ENCODE measurements at regions not wholly inside any gene's neighbourhood (a gene's known extent, or its start where the extent isn't known, plus 50 kb on each side); places are given as distances from the start of the nearest gene placed in this dataset.

DNA sequence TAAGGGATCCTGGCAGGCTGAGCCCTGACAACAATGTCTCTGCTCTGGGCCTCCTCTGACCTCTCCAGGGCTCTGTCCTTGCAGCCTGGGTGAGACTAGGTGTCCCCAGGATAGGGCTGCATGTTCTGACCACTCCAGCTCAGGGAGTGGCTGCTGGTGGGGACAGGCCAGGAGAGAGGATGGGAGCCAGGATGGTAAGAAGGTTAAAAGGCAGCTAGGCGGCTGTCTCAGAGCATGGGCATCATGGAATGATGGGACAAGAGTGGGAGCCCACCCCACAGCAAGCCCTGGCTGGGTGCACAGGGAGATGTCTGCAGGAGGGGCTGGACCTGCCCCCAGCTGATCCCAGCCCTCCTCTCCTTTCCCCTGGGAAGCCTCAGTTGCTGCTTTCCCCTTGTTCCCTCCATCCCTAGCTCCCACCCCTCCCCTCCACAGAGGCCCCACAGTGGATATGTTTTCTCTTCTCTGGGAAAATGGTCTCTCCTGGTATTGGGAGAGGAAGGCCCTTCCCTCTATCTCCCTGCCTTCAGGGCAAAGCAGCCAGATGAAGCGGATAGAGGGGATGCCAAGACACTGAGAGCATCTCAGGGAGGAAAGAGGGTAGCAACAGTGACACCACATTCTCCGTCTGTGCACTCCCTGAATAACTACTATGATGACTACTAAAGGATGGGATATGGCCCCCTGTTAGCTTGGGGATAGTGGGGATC, 334.3 kb downstream of the DYSF start:
- H3K27me3 ChIP-seq (ENCODE audit: insufficient read depth, low read depth, low read length), result no peaks in the 10 kb centered on the region
- H3F3A ChIP-seq (ENCODE audit: insufficient read depth, low read length, poor library complexity, severe bottlenecking), result no peaks in the 10 kb centered on the region
- H3K79me2 ChIP-seq (replicated peaks; ENCODE audit: insufficient read depth, low read length), result no peaks in the 10 kb centered on the region
- H3K4me3 ChIP-seq (ENCODE audit: low read length), result no peak overlapping the region
- H3K27ac ChIP-seq (ENCODE audit: low read length), result no peak overlapping the region
- H3K9me2 ChIP-seq (ENCODE audit: insufficient read depth, low read length), result no peaks in the 10 kb centered on the region
- H3K9ac ChIP-seq (ENCODE audit: low read length), result no peak overlapping the region
- H3K4me2 ChIP-seq (ENCODE audit: low read length), result no peak overlapping the region
- H3K9me3 ChIP-seq (ENCODE audit: low read length), result no peaks in the 10 kb centered on the region
- no peaks in the 10 kb centered on the region for H4K20me1 ChIP-seq (ENCODE audit: insufficient read depth)
- H2AFZ ChIP-seq (ENCODE audit: low read depth, low read length), result no peak overlapping the region
- TF ChIP-seq SMC3 (conservative IDR thresholded peaks at IDR 0.05; ENCODE audit: poor library complexity), result no peak
- TF ChIP-seq, protein P1, sequence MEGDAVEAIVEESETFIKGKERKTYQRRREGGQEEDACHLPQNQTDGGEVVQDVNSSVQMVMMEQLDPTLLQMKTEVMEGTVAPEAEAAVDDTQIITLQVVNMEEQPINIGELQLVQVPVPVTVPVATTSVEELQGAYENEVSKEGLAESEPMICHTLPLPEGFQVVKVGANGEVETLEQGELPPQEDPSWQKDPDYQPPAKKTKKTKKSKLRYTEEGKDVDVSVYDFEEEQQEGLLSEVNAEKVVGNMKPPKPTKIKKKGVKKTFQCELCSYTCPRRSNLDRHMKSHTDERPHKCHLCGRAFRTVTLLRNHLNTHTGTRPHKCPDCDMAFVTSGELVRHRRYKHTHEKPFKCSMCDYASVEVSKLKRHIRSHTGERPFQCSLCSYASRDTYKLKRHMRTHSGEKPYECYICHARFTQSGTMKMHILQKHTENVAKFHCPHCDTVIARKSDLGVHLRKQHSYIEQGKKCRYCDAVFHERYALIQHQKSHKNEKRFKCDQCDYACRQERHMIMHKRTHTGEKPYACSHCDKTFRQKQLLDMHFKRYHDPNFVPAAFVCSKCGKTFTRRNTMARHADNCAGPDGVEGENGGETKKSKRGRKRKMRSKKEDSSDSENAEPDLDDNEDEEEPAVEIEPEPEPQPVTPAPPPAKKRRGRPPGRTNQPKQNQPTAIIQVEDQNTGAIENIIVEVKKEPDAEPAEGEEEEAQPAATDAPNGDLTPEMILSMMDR (IDR thresholded peaks at IDR 0.05; ENCODE audit: poor library complexity, severe bottlenecking), result no peak
- TF ChIP-seq TAF1 (IDR thresholded peaks at IDR 0.05; ENCODE audit: low read depth), result no peak
- no peak for TF ChIP-seq EZH2 (IDR thresholded peaks at IDR 0.05; ENCODE audit: borderline replicate concordance, insufficient read depth, low read length, poor library complexity, severe bottlenecking)
- TF ChIP-seq, protein P2, sequence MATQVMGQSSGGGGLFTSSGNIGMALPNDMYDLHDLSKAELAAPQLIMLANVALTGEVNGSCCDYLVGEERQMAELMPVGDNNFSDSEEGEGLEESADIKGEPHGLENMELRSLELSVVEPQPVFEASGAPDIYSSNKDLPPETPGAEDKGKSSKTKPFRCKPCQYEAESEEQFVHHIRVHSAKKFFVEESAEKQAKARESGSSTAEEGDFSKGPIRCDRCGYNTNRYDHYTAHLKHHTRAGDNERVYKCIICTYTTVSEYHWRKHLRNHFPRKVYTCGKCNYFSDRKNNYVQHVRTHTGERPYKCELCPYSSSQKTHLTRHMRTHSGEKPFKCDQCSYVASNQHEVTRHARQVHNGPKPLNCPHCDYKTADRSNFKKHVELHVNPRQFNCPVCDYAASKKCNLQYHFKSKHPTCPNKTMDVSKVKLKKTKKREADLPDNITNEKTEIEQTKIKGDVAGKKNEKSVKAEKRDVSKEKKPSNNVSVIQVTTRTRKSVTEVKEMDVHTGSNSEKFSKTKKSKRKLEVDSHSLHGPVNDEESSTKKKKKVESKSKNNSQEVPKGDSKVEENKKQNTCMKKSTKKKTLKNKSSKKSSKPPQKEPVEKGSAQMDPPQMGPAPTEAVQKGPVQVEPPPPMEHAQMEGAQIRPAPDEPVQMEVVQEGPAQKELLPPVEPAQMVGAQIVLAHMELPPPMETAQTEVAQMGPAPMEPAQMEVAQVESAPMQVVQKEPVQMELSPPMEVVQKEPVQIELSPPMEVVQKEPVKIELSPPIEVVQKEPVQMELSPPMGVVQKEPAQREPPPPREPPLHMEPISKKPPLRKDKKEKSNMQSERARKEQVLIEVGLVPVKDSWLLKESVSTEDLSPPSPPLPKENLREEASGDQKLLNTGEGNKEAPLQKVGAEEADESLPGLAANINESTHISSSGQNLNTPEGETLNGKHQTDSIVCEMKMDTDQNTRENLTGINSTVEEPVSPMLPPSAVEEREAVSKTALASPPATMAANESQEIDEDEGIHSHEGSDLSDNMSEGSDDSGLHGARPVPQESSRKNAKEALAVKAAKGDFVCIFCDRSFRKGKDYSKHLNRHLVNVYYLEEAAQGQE (IDR thresholded peaks at IDR 0.05; ENCODE audit: borderline replicate concordance), result no peak
- TF ChIP-seq EP300 (conservative IDR thresholded peaks at IDR 0.05; ENCODE audit: poor library complexity, severe bottlenecking), result no peak
- TF ChIP-seq POLR2AphosphoS5 (IDR thresholded peaks at IDR 0.05), result no peak
- no peak for TF ChIP-seq MXI1 (conservative IDR thresholded peaks at IDR 0.05; ENCODE audit: poor library complexity, severe bottlenecking)
- TF ChIP-seq RAD21 (conservative IDR thresholded peaks at IDR 0.05), result no peak
- H3K36me3 ChIP-seq (ENCODE audit: insufficient read depth, low read length), result no peaks in the 10 kb centered on the region

DNA sequence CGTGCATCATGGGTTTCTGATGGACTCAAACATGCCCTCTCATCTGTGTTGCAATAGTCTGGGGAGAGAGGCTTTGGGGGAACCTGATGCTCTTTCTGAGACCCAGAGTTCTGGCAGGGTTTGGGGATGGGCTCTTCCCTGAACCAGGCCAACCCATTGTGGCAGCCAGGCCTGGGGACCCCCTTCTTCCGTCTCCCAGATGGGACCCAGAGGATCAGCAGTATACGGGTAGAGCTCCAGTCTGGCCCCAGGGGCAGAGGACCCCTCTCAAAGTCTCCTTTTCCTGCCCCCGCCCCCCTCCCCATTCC, 333.7 kb downstream of the DYSF start:
- Histone ChIP-seq H3K9me2 (ENCODE audit: insufficient read depth, low read length) (no peaks in the 10 kb centered on the region), H3K27me3 (ENCODE audit: insufficient read depth, low read depth, low read length) (no peaks in the 10 kb centered on the region), H3K4me3 (ENCODE audit: low read length) (no peak overlapping the region), H3K9me3 (ENCODE audit: low read length) (no peaks in the 10 kb centered on the region), H3K9ac (ENCODE audit: low read length) (no peak overlapping the region), H3K27ac (ENCODE audit: low read length) (no peak overlapping the region), H3K36me3 (ENCODE audit: insufficient read depth, low read length) (no peaks in the 10 kb centered on the region), H3K4me2 (ENCODE audit: low read length) (no peak overlapping the region), H4K20me1 (ENCODE audit: insufficient read depth) (no peaks in the 10 kb centered on the region), H2AFZ (ENCODE audit: low read depth, low read length) (no peak overlapping the region), H3F3A (ENCODE audit: insufficient read depth, low read length, poor library complexity, severe bottlenecking) (no peaks in the 10 kb centered on the region), H3K79me2 (replicated peaks; ENCODE audit: insufficient read depth, low read length) (no peaks in the 10 kb centered on the region)
- TF ChIP-seq RAD21 (conservative IDR thresholded peaks at IDR 0.05) (no peak), EP300 (conservative IDR thresholded peaks at IDR 0.05; ENCODE audit: poor library complexity, severe bottlenecking) (no peak), POLR2AphosphoS5 (IDR thresholded peaks at IDR 0.05) (no peak), TAF1 (IDR thresholded peaks at IDR 0.05; ENCODE audit: low read depth) (no peak), EZH2 (IDR thresholded peaks at IDR 0.05; ENCODE audit: borderline replicate concordance, insufficient read depth, low read length, poor library complexity, severe bottlenecking) (no peak), SMC3 (conservative IDR thresholded peaks at IDR 0.05; ENCODE audit: poor library complexity) (no peak), MXI1 (conservative IDR thresholded peaks at IDR 0.05; ENCODE audit: poor library complexity, severe bottlenecking) (no peak)
- TF ChIP-seq, protein P2 (IDR thresholded peaks at IDR 0.05; ENCODE audit: borderline replicate concordance), result no peak
- TF ChIP-seq, protein P1 (IDR thresholded peaks at IDR 0.05; ENCODE audit: poor library complexity, severe bottlenecking), result no peak

All from neural cell (in vitro differentiated cells).